ENCODE measurements at regions not wholly inside any gene's neighbourhood (a gene's known extent, or its start where the extent isn't known, plus 50 kb on each side); places are given as distances from the start of the nearest gene placed in this dataset.

DNA sequence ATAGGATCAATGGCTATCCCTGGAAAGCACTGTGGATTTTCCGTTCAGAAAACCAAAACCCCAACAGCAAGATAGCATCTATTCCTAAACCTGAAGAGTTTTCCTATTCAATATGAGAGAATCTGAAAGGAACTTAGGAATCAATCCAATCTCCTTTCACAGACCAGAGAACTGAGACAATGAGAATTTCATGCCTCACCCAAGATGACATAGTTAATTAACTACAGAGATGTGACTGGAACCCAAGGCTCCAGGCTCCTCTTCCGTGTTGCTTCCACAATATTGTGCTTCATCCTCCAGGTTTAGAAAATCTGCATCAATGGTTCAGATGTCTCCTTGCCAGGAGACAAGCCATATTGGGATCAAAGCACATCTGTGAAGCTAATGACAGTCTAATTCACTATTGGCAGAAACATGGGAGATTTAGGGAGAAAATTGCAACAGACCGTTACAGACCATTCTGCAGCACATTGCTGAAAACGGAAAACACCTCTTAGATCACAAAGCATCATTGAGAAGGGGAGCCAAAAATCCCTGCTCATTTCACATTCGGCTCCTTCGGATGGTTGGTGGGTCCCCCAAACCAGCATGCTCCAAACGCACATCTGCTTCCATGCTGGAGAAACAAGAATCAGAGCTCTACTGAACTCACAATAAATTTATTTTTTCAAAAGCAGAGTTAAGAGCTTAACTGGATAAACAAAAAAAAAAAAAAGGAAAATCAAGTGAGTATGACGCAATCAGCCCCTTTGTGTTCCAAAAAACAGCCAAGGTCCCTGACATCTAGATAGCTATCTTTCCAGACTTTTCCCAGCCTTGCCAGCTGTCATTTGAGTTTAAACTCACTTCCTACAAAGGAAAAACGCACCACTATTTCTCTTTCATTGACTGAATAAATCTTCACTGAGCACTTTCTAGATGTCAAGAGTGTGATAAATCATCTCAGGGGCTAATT is 290.3 kb downstream of the C1D start:
- Mint-ChIP-seq H3K27ac (no peak overlapping the region), H3K27me3 (ENCODE audit: insufficient read depth, low read depth, poor library complexity) (no peaks in the 10 kb centered on the region), H3K4me1 (no peaks in the 10 kb centered on the region), H3K36me3 (ENCODE audit: low read depth) (no peaks in the 10 kb centered on the region), H3K9me3 (no peaks in the 10 kb centered on the region), H3K4me3 (no peak overlapping the region)
- DNase-seq (ENCODE audit: low spot score): no peak
- Histone ChIP-seq H4K20me1 (replicated peaks; ENCODE audit: insufficient read depth) (no peaks in the 10 kb centered on the region), H2AFZ (peak overlapping the region; percentile 73), H3K4me1 (ENCODE audit: insufficient read depth) (no peaks in the 10 kb centered on the region), H3K27me3 (ENCODE audit: insufficient read depth) (no peaks in the 10 kb centered on the region), H3K27ac (ENCODE audit: low read depth) (no peak overlapping the region), H3K9me2 (ENCODE audit: insufficient read depth) (peaks cover 3% of the 10 kb centered on the region; the same call in 1 of the 2 replicates), H3K79me2 (replicated peaks; ENCODE audit: insufficient read depth) (no peaks in the 10 kb centered on the region), H3K4me3 (no peak overlapping the region), H3K4me2 (no peak overlapping the region), H3F3A (replicated peaks; ENCODE audit: low read depth) (no peaks in the 10 kb centered on the region), H3K36me3 (ENCODE audit: insufficient read depth) (no peaks in the 10 kb centered on the region)
- TF ChIP-seq EZH2phosphoT487 (IDR thresholded peaks at IDR 0.05; ENCODE audit: unreplicated experiment) (no peak), NANOG (IDR thresholded peaks at IDR 0.05; ENCODE audit: borderline replicate concordance) (no peak), ZNF331 (CRISPR knock-in tag; IDR thresholded peaks at IDR 0.05; ENCODE audit: low read depth) (no peak), CREB1 (CRISPR knock-in tag; IDR thresholded peaks at IDR 0.05; ENCODE audit: low read depth) (no peak), EZH2 (IDR thresholded peaks at IDR 0.05; ENCODE audit: low read depth, unreplicated experiment) (no peak), JUNB (IDR thresholded peaks at IDR 0.05; ENCODE audit: unreplicated experiment) (no peak), ZNF114 (CRISPR knock-in tag; IDR thresholded peaks at IDR 0.05) (no peak)
- TF ChIP-seq, protein P1, sequence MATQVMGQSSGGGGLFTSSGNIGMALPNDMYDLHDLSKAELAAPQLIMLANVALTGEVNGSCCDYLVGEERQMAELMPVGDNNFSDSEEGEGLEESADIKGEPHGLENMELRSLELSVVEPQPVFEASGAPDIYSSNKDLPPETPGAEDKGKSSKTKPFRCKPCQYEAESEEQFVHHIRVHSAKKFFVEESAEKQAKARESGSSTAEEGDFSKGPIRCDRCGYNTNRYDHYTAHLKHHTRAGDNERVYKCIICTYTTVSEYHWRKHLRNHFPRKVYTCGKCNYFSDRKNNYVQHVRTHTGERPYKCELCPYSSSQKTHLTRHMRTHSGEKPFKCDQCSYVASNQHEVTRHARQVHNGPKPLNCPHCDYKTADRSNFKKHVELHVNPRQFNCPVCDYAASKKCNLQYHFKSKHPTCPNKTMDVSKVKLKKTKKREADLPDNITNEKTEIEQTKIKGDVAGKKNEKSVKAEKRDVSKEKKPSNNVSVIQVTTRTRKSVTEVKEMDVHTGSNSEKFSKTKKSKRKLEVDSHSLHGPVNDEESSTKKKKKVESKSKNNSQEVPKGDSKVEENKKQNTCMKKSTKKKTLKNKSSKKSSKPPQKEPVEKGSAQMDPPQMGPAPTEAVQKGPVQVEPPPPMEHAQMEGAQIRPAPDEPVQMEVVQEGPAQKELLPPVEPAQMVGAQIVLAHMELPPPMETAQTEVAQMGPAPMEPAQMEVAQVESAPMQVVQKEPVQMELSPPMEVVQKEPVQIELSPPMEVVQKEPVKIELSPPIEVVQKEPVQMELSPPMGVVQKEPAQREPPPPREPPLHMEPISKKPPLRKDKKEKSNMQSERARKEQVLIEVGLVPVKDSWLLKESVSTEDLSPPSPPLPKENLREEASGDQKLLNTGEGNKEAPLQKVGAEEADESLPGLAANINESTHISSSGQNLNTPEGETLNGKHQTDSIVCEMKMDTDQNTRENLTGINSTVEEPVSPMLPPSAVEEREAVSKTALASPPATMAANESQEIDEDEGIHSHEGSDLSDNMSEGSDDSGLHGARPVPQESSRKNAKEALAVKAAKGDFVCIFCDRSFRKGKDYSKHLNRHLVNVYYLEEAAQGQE (IDR thresholded peaks at IDR 0.05; ENCODE audit: unreplicated experiment): no peak
- TF ChIP-seq, protein P2, sequence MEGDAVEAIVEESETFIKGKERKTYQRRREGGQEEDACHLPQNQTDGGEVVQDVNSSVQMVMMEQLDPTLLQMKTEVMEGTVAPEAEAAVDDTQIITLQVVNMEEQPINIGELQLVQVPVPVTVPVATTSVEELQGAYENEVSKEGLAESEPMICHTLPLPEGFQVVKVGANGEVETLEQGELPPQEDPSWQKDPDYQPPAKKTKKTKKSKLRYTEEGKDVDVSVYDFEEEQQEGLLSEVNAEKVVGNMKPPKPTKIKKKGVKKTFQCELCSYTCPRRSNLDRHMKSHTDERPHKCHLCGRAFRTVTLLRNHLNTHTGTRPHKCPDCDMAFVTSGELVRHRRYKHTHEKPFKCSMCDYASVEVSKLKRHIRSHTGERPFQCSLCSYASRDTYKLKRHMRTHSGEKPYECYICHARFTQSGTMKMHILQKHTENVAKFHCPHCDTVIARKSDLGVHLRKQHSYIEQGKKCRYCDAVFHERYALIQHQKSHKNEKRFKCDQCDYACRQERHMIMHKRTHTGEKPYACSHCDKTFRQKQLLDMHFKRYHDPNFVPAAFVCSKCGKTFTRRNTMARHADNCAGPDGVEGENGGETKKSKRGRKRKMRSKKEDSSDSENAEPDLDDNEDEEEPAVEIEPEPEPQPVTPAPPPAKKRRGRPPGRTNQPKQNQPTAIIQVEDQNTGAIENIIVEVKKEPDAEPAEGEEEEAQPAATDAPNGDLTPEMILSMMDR (conservative IDR thresholded peaks at IDR 0.05; ENCODE audit: low read depth in 2 of 2): no peak
- TF ChIP-seq, protein P3, sequence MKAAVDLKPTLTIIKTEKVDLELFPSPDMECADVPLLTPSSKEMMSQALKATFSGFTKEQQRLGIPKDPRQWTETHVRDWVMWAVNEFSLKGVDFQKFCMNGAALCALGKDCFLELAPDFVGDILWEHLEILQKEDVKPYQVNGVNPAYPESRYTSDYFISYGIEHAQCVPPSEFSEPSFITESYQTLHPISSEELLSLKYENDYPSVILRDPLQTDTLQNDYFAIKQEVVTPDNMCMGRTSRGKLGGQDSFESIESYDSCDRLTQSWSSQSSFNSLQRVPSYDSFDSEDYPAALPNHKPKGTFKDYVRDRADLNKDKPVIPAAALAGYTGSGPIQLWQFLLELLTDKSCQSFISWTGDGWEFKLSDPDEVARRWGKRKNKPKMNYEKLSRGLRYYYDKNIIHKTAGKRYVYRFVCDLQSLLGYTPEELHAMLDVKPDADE (IDR thresholded peaks at IDR 0.05): no peak
- ATAC-seq: no peak
